ENCODE measurements at regions not wholly inside any gene's neighbourhood (a gene's known extent, or its start where the extent isn't known, plus 50 kb on each side); places are given as distances from the start of the nearest gene placed in this dataset.

GRCh38 chr9:3014178-3014577 is 170.3 kb upstream of the PUM3 start:
- Histone ChIP-seq H3K36me3 (replicated peaks in 1 of 2; ENCODE audit: control insufficient read depth in 1 of 2, insufficient read depth in 2 of 2, low read length in 1 of 2) (no peaks in the 10 kb centered on the region), H3K9me2 (no peaks in the 10 kb centered on the region), H3K79me2 (ENCODE audit: insufficient read depth) (no peaks in the 10 kb centered on the region), H3K27me3 (ENCODE audit: insufficient read depth) (no peaks in the 10 kb centered on the region), H3K4me3 (ENCODE audit: low read depth in 2 of 2, low read length in 1 of 2) (no peak overlapping the region), H3K9me3 (no peaks in the 10 kb centered on the region), H3K4me1 (ENCODE audit: control insufficient read depth in 1 of 2, insufficient read depth in 2 of 2, low read depth in 1 of 2, low read length in 1 of 2) (no peaks in the 10 kb centered on the region), H3K27ac (ENCODE audit: low read depth in 2 of 2, low read length in 1 of 2) (no peak overlapping the region), H3K4me2 (no peak overlapping the region), H3F3A (replicated peaks; ENCODE audit: insufficient read depth) (no peaks in the 10 kb centered on the region), H3K9ac (no peak overlapping the region), H2AFZ (ENCODE audit: low read depth) (no peak overlapping the region), H4K20me1 (ENCODE audit: insufficient read depth) (no peaks in the 10 kb centered on the region)
- POLR2A ChIA-PET: no interaction called here
- TF ChIP-seq ZBTB33 (IDR thresholded peaks at IDR 0.05; ENCODE audit: borderline replicate concordance, low read depth) (no peak), USF2 (IDR thresholded peaks at IDR 0.05; ENCODE audit: borderline replicate concordance, low read depth, low read length) (no peak), FOXM1 (IDR thresholded peaks at IDR 0.05; ENCODE audit: low read depth) (no peak), YY1 (IDR thresholded peaks at IDR 0.05; ENCODE audit: low read depth) (no peak), CHD2 (IDR thresholded peaks at IDR 0.05; ENCODE audit: low read length, partially characterized antibody) (no peak), USF1 (IDR thresholded peaks at IDR 0.05; ENCODE audit: borderline replicate concordance, low read depth) (no peak), ELF1 (IDR thresholded peaks at IDR 0.05) (no peak), RFX5 (IDR thresholded peaks at IDR 0.05; ENCODE audit: low read length) (no peak), GATA2 (CRISPR knock-in tag; IDR thresholded peaks at IDR 0.05) (no peak), CTCF (IDR thresholded peaks at IDR 0.05) (no peak), GABPA (IDR thresholded peaks at IDR 0.05; ENCODE audit: low read depth) (no peak), JUND (IDR thresholded peaks at IDR 0.05) (no peak), TEAD4 (IDR thresholded peaks at IDR 0.05; ENCODE audit: borderline replicate concordance, insufficient read depth) (no peak)
- CTCF ChIA-PET: no interaction called here
- 9% methylated on average over 3 of the region's 3 CpGs for WGBS (ENCODE audit: low lambda C conversion rate)
- no peak for DNase-seq

GRCh38 chr9:3012842-3013241 is 168.9 kb upstream of the PUM3 start:
- 26% methylated on average over 5 of the region's 5 CpGs for WGBS (ENCODE audit: low lambda C conversion rate)
- Histone ChIP-seq H3F3A (replicated peaks; ENCODE audit: insufficient read depth) (no peaks in the 10 kb centered on the region), H3K9ac (no peak overlapping the region), H3K4me1 (ENCODE audit: control insufficient read depth in 1 of 2, insufficient read depth in 2 of 2, low read depth in 1 of 2, low read length in 1 of 2) (no peaks in the 10 kb centered on the region), H3K9me2 (no peaks in the 10 kb centered on the region), H2AFZ (ENCODE audit: low read depth) (no peak overlapping the region), H4K20me1 (ENCODE audit: insufficient read depth) (no peaks in the 10 kb centered on the region), H3K4me3 (ENCODE audit: low read depth in 2 of 2, low read length in 1 of 2) (no peak overlapping the region), H3K27me3 (ENCODE audit: insufficient read depth) (no peaks in the 10 kb centered on the region), H3K79me2 (ENCODE audit: insufficient read depth) (no peaks in the 10 kb centered on the region), H3K4me2 (no peak overlapping the region), H3K27ac (ENCODE audit: low read depth in 2 of 2, low read length in 1 of 2) (no peak overlapping the region), H3K36me3 (replicated peaks in 1 of 2; ENCODE audit: control insufficient read depth in 1 of 2, insufficient read depth in 2 of 2, low read length in 1 of 2) (no peaks in the 10 kb centered on the region), H3K9me3 (no peaks in the 10 kb centered on the region)
- TF ChIP-seq NFIC (IDR thresholded peaks at IDR 0.05; ENCODE audit: borderline replicate concordance): no peak
- no peak for TF ChIP-seq EP300 (IDR thresholded peaks at IDR 0.05; ENCODE audit: borderline replicate concordance in 1 of 2, low read depth in 1 of 2, low read length in 1 of 2)
- no peak for TF ChIP-seq SMC3 (IDR thresholded peaks at IDR 0.05; ENCODE audit: low read depth, low read length)
- no peak for TF ChIP-seq GATA2 (CRISPR knock-in tag; IDR thresholded peaks at IDR 0.05)
- TF ChIP-seq GABPA (IDR thresholded peaks at IDR 0.05; ENCODE audit: low read depth): no peak
- no peak for TF ChIP-seq MXI1 (IDR thresholded peaks at IDR 0.05; ENCODE audit: low read depth, low read length)
- TF ChIP-seq YY1 (IDR thresholded peaks at IDR 0.05; ENCODE audit: low read depth): no peak
- no peak for TF ChIP-seq RXRA (IDR thresholded peaks at IDR 0.05; ENCODE audit: borderline replicate concordance, low read depth)
- no peak for DNase-seq
- POLR2A ChIA-PET: no interaction called here
- CTCF ChIA-PET: no interaction called here

All from SK-N-SH (cell line).